ENCODE measurements at regions not wholly inside any gene's neighbourhood (a gene's known extent, or its start where the extent isn't known, plus 50 kb on each side); places are given as distances from the start of the nearest gene placed in this dataset.

GRCh38 chr1:173114346-173114745 is 63.6 kb upstream of the TNFSF18 start:
- H3K79me2 ChIP-seq (ENCODE audit: insufficient read depth): no peaks in the 10 kb centered on the region
- H3K27me3 ChIP-seq (replicated peaks; ENCODE audit: insufficient read depth): no peaks in the 10 kb centered on the region
- no peak for TF ChIP-seq EZH2phosphoT487 (IDR thresholded peaks at IDR 0.05; ENCODE audit: insufficient read depth, low read depth)
- TF ChIP-seq EZH2 (IDR thresholded peaks at IDR 0.05; ENCODE audit: insufficient read depth, poor library complexity, severe bottlenecking): no peak
- no peaks in the 10 kb centered on the region for H3K36me3 ChIP-seq (ENCODE audit: low read depth)
- H3K9ac ChIP-seq: no peak overlapping the region
- no peak overlapping the region for H3K27ac ChIP-seq
- H3K4me3 ChIP-seq: no peak overlapping the region
- H3K9me2 ChIP-seq (ENCODE audit: insufficient read depth): no peaks in the 10 kb centered on the region
- H3K9me3 ChIP-seq (ENCODE audit: low read depth): no peaks in the 10 kb centered on the region
- no peak overlapping the region for H2AFZ ChIP-seq
- H4K20me1 ChIP-seq (ENCODE audit: insufficient read depth): no peaks in the 10 kb centered on the region
- H3K4me2 ChIP-seq (ENCODE audit: unreplicated experiment): no peak overlapping the region
- H3F3A ChIP-seq (ENCODE audit: insufficient read depth): peaks cover 6% of the 10 kb centered on the region; the same call in 1 of the 2 replicates
- no peak for DNase-seq
- in situ Hi-C loops (cut with MboI): no loop called here
- WGBS, 2 experiments (ENCODE audit: low coverage in 1 of 2, low lambda C conversion rate in 2 of 2, missing lambda C conversion rate in 2 of 2): 98 to 100% methylated on average over 2 of the region's 2 CpGs
- H3K4me1 ChIP-seq (ENCODE audit: insufficient read depth): peaks cover 16% of the 10 kb centered on the region

GRCh38 chr1:173113015-173113741 is 62.4 kb upstream of the TNFSF18 start:
- H3K79me2 ChIP-seq (ENCODE audit: insufficient read depth): no peaks in the 10 kb centered on the region
- no peaks in the 10 kb centered on the region for H3K9me3 ChIP-seq (ENCODE audit: low read depth)
- peaks cover 16% of the 10 kb centered on the region for H3K4me1 ChIP-seq (ENCODE audit: insufficient read depth)
- H3K9ac ChIP-seq: no peak overlapping the region
- in situ Hi-C loops (cut with MboI): no loop called here
- peaks cover 6% of the 10 kb centered on the region; the same call in 1 of the 2 replicates for H3F3A ChIP-seq (ENCODE audit: insufficient read depth)
- WGBS, 2 experiments (ENCODE audit: low coverage in 1 of 2, low lambda C conversion rate in 2 of 2, missing lambda C conversion rate in 2 of 2): 37 to 38% methylated on average over 3 of the region's 3 CpGs
- H3K4me3 ChIP-seq: no peak overlapping the region
- DNase-seq: peak; percentile 81
- H3K27ac ChIP-seq: peak overlapping the region; percentile 23; the same call in 1 of the 2 replicates
- peak overlapping the region; percentile 25; the same call in 1 of the 2 replicates for H2AFZ ChIP-seq
- no peaks in the 10 kb centered on the region for H4K20me1 ChIP-seq (ENCODE audit: insufficient read depth)
- no peaks in the 10 kb centered on the region for H3K9me2 ChIP-seq (ENCODE audit: insufficient read depth)
- no peaks in the 10 kb centered on the region for H3K36me3 ChIP-seq (ENCODE audit: low read depth)
- H3K27me3 ChIP-seq (replicated peaks; ENCODE audit: insufficient read depth): no peaks in the 10 kb centered on the region
- H3K4me2 ChIP-seq (ENCODE audit: unreplicated experiment): peak overlapping the region; percentile 13
- TF ChIP-seq EZH2 (IDR thresholded peaks at IDR 0.05; ENCODE audit: insufficient read depth, poor library complexity, severe bottlenecking) (no peak), EZH2phosphoT487 (IDR thresholded peaks at IDR 0.05; ENCODE audit: insufficient read depth, low read depth) (no peak)

GRCh38 chr1:173112129-173112528 is 61.4 kb upstream of the TNFSF18 start:
- no peak overlapping the region for H2AFZ ChIP-seq
- no peaks in the 10 kb centered on the region for H3K9me2 ChIP-seq (ENCODE audit: insufficient read depth)
- H3K9ac ChIP-seq: no peak overlapping the region
- in situ Hi-C loops (cut with MboI): no loop called here
- no peak for TF ChIP-seq EZH2phosphoT487 (IDR thresholded peaks at IDR 0.05; ENCODE audit: insufficient read depth, low read depth)
- no peak for TF ChIP-seq EZH2 (IDR thresholded peaks at IDR 0.05; ENCODE audit: insufficient read depth, poor library complexity, severe bottlenecking)
- no peaks in the 10 kb centered on the region for H3K79me2 ChIP-seq (ENCODE audit: insufficient read depth)
- H3K9me3 ChIP-seq (ENCODE audit: low read depth): no peaks in the 10 kb centered on the region
- H3K4me2 ChIP-seq (ENCODE audit: unreplicated experiment): no peak overlapping the region
- no peaks in the 10 kb centered on the region for H3K36me3 ChIP-seq (ENCODE audit: low read depth)
- no peak overlapping the region for H3K4me3 ChIP-seq
- no peak overlapping the region for H3K27ac ChIP-seq
- H4K20me1 ChIP-seq (ENCODE audit: insufficient read depth): no peaks in the 10 kb centered on the region
- H3K4me1 ChIP-seq (ENCODE audit: insufficient read depth): peaks cover 16% of the 10 kb centered on the region
- no peaks in the 10 kb centered on the region for H3K27me3 ChIP-seq (replicated peaks; ENCODE audit: insufficient read depth)
- peak; percentile 42 for DNase-seq
- H3F3A ChIP-seq (ENCODE audit: insufficient read depth): peaks cover 6% of the 10 kb centered on the region; the same call in 1 of the 2 replicates

- Histone ChIP-seq H2AFZ (no peak overlapping the region), H3K36me3 (ENCODE audit: low read depth) (no peaks in the 10 kb centered on the region), H3K4me3 (no peak overlapping the region), H3K27ac (no peak overlapping the region), H4K20me1 (ENCODE audit: insufficient read depth) (no peaks in the 10 kb centered on the region), H3K27me3 (replicated peaks; ENCODE audit: insufficient read depth) (no peaks in the 10 kb centered on the region), H3K9me3 (ENCODE audit: low read depth) (no peaks in the 10 kb centered on the region), H3K9ac (no peak overlapping the region), H3K4me2 (ENCODE audit: unreplicated experiment) (no peak overlapping the region), H3F3A (ENCODE audit: insufficient read depth) (no peaks in the 10 kb centered on the region), H3K4me1 (ENCODE audit: insufficient read depth) (peaks cover 8% of the 10 kb centered on the region), H3K79me2 (ENCODE audit: insufficient read depth) (no peaks in the 10 kb centered on the region), H3K9me2 (ENCODE audit: insufficient read depth) (no peaks in the 10 kb centered on the region)
- WGBS, 2 experiments (ENCODE audit: low coverage in 1 of 2, low lambda C conversion rate in 2 of 2, missing lambda C conversion rate in 2 of 2): 83 to 100% methylated on average over 2 of the region's 2 CpGs
- in situ Hi-C loops (cut with MboI): no loop called here
- no peak for DNase-seq
- TF ChIP-seq EZH2phosphoT487 (IDR thresholded peaks at IDR 0.05; ENCODE audit: insufficient read depth, low read depth): no peak
- TF ChIP-seq EZH2 (IDR thresholded peaks at IDR 0.05; ENCODE audit: insufficient read depth, poor library complexity, severe bottlenecking): no peak
Observed at GRCh38 chr1:173107696-173108095, 57.0 kb upstream of the TNFSF18 start.

All from GM23248 (cell line).